Body of pancreas (tissue), 4 donors: ENCODE measurements at regions not wholly inside any gene's neighbourhood (a gene's known extent, or its start where the extent isn't known, plus 50 kb on each side); places are given as distances from the start of the nearest gene placed in this dataset.
"Not testable (repeated sequence)": the region's sequence is repeated elsewhere in the genome, so short reads cannot be mapped to it uniquely, and the experiment has no call there.

Experiments
- ATAC-seq: fragments of 150-250 bp; one replicate; pipeline ENCODE4 v1.9.1; 2016
- DNase-seq, 4 donors: peaks; one replicate each; pipeline ENCODE4 v3.0.0-alpha.2; 2019
- H3K27ac ChIP-seq, 4 donors: fragments of 200-600 bp; sonication (generic); 1 replicate in 3 of 4; 2 replicates in 1 of 4; pipeline versions ENCODE4 v1.5.1 to v1.6.1; 2016 to 2019; ENCODE audit warnings: mild to moderate bottlenecking in 1 of 4, mixed read lengths in 1 of 4, moderate library complexity in 1 of 4
- H3K27me3 ChIP-seq, 2 donors: fragments of 200-600 bp; sonication (generic); one replicate each; pipeline ENCODE4 v1.6.0; 2016; ENCODE audit warnings: mild to moderate bottlenecking in 1 of 2
- H3K36me3 ChIP-seq, 2 donors: fragments of 200-600 bp; sonication (generic); replicated peaks in 1 of 2; 2 replicates each; pipeline ENCODE4 v1.5.1; 2016; ENCODE audit warnings: low read depth in 2 of 2; ENCODE audit not compliant: insufficient read depth in 1 of 2
- H3K4me1 ChIP-seq: fragments of 200-600 bp; sonication (generic); one replicate; pipeline ENCODE4 v1.6.0; 2016
- H3K4me3 ChIP-seq, 2 donors: fragments of 200-600 bp; sonication (generic); 1 replicate in 1 of 2; 2 replicates in 1 of 2; pipeline ENCODE4 v1.5.1; 2016 to 2019
- H3K9me3 ChIP-seq, 3 donors: fragments of 200-600 bp; sonication (generic); 1 replicate in 2 of 3; 2 replicates in 1 of 3; pipeline ENCODE4 v1.5.1; 2016
- POLR2A ChIP-seq, 3 donors: fragments of 450-650 bp; IDR thresholded peaks; one replicate each; pipeline ENCODE4 v1.6.1; 2016; ENCODE audit warnings: antibody characterized with exemption in 3 of 3, mild to moderate bottlenecking in 2 of 3
- WGBS, 2 donors: methylation state at CpG; one replicate each; pipeline ENCODE4 v1.1.5; 2017; 5-methylcytosine and 5-hydroxymethylcytosine counted together
- intact Hi-C: fragments of 100-400 bp; cut with DNase I; formaldehyde crosslinking; loops from one replicate; pipeline ENCODE4 v1.15.1; 2023
- TF ChIP-seq, protein P1 (sequence below), 7 experiments: fragments of 450-650 bp in 4 of 7; fragments of 200-600 bp in 3 of 7; sonication (generic) in 3 of 7; IDR thresholded peaks; one replicate each; pipeline ENCODE4 v1.5.1; 2016 to 2019; ENCODE audit warnings: antibody characterized with exemption in 7 of 7

DNA sequence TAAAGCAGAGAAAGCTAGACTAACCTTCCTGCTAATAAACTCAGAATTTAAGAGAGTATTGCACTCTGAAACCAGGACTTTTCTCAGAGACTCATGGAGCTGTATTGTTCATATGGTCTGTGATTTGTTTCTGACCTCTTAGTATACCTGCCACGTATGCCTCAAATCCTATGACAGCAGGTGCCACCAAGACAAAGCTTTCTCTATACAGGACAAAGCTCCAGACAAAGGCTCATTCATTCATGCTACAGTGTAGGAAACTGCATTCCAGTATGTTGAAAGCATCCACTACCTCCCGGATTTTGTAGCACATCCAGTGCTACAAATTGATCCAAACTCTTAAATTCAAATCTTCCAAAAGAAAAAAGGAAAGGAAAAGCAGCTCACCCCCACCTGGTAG is 178.3 kb downstream of the CHIC2 start:
- Histone ChIP-seq H3K4me1 (peaks cover 5% of the 10 kb centered on the region), H3K27ac (peak overlapping the region in 3 of 4 donors; percentile 21 to 73 (median 67)), H3K4me3 (no peak overlapping the region), H3K9me3 (no peaks in the 10 kb centered on the region), H3K36me3 (no peaks in the 10 kb centered on the region), H3K27me3 (no peaks in the 10 kb centered on the region)
- 33 to 39% methylated on average over 2 of the region's 2 CpGs for WGBS, 2 donors
- DNase-seq (peak in 1 of 4 donors; percentile 7), ATAC-seq (peak; percentile 94)
- TF ChIP-seq POLR2A (IDR thresholded peaks at IDR 0.05) = no peak
- TF ChIP-seq, protein P1, sequence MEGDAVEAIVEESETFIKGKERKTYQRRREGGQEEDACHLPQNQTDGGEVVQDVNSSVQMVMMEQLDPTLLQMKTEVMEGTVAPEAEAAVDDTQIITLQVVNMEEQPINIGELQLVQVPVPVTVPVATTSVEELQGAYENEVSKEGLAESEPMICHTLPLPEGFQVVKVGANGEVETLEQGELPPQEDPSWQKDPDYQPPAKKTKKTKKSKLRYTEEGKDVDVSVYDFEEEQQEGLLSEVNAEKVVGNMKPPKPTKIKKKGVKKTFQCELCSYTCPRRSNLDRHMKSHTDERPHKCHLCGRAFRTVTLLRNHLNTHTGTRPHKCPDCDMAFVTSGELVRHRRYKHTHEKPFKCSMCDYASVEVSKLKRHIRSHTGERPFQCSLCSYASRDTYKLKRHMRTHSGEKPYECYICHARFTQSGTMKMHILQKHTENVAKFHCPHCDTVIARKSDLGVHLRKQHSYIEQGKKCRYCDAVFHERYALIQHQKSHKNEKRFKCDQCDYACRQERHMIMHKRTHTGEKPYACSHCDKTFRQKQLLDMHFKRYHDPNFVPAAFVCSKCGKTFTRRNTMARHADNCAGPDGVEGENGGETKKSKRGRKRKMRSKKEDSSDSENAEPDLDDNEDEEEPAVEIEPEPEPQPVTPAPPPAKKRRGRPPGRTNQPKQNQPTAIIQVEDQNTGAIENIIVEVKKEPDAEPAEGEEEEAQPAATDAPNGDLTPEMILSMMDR (IDR thresholded peaks at IDR 0.05) = no peak
- intact Hi-C loops = no loop called here

DNA sequence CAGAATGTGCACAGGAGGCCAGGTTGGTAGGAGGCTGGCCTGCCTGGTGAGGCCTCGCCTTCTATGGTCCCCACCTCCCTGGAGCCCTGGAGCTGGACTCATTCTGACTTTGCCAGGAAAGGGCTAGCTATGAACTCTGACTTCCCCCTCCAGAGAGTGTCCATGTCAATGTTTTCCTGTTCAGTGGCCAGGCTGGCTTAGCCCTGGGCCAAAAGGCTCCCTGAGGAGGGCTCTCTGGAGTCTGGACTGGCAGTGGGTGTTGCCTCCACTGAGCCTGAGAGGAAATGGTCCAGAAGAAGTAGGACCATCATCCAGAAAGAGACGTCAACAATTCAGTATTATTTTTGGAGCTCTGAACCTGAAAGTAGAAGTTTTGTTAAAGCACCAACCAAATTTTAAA is 178.7 kb downstream of the CHIC2 start:
- no peak overlapping the region for H3K4me3 ChIP-seq
- ATAC-seq = peak; percentile 43
- H3K9me3 ChIP-seq = no peaks in the 10 kb centered on the region
- no peaks in the 10 kb centered on the region for H3K36me3 ChIP-seq
- WGBS, 2 donors = 50 to 71% methylated on average over 2 of the region's 2 CpGs
- TF ChIP-seq POLR2A (IDR thresholded peaks at IDR 0.05) = no peak
- TF ChIP-seq, protein P1 (IDR thresholded peaks at IDR 0.05) = no peak
- no peak for DNase-seq
- intact Hi-C loops = no loop called here
- peaks cover 5% of the 10 kb centered on the region for H3K4me1 ChIP-seq
- H3K27ac ChIP-seq = peak overlapping the region; percentile 11 to 73 (median 48)
- no peaks in the 10 kb centered on the region for H3K27me3 ChIP-seq

GRCh38 chr4:53877096-53877495 is 187.3 kb downstream of the CHIC2 start:
- H3K36me3 ChIP-seq, ATAC-seq, H3K27me3 ChIP-seq, intact Hi-C loops, H3K4me1 ChIP-seq, DNase-seq, H3K27ac ChIP-seq, H3K9me3 ChIP-seq, H3K4me3 ChIP-seq: not testable (repeated sequence)
- 71 to 77% methylated on average over 13 to 14 of the region's 18 CpGs for WGBS, 2 donors

- TF ChIP-seq POLR2A (IDR thresholded peaks at IDR 0.05) = no peak
- TF ChIP-seq, protein P1 (IDR thresholded peaks at IDR 0.05) = no peak
- no peaks in the 10 kb centered on the region for H3K27me3 ChIP-seq
- ATAC-seq (no peak), DNase-seq (no peak)
- H3K9me3 ChIP-seq = no peaks in the 10 kb centered on the region
- WGBS, 2 donors = 88 to 90% methylated on average over 8 of the region's 8 CpGs
- intact Hi-C loops = no loop called here
- no peaks in the 10 kb centered on the region for H3K36me3 ChIP-seq
- no peaks in the 10 kb centered on the region for H3K4me1 ChIP-seq
- no peak overlapping the region for H3K4me3 ChIP-seq
- no peak overlapping the region for H3K27ac ChIP-seq
Measured at GRCh38 chr4:53866055-53866454, 198.3 kb downstream of the CHIC2 start.

DNA sequence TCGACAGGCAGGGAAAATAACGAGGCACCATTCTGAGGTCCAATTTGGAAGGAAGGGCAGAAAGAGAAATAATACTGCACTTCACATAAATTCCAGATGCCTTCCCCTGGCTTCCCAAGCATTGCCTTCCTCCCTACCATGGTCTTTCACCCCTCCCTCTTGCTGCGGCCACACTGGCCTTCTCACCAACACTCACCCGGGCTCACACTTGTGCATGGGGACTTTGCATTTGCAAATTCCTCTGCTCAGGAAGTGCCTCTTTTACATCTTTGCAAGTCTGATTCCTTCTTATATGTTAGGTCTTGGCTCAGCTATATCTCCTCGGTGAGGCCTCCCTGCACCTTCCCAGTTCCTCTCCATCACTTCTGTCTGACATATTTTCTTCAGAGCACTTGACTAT is 199.4 kb downstream of the CHIC2 start:
- H3K36me3 ChIP-seq = no peaks in the 10 kb centered on the region
- no peaks in the 10 kb centered on the region for H3K9me3 ChIP-seq
- DNase-seq = no peak
- intact Hi-C loops = no loop called here
- no peak overlapping the region for H3K4me3 ChIP-seq
- no peak overlapping the region for H3K27ac ChIP-seq
- H3K4me1 ChIP-seq = no peaks in the 10 kb centered on the region
- no peak for TF ChIP-seq POLR2A (IDR thresholded peaks at IDR 0.05)
- TF ChIP-seq, protein P1 (IDR thresholded peaks at IDR 0.05) = no peak
- H3K27me3 ChIP-seq = no peaks in the 10 kb centered on the region
- ATAC-seq = no peak
- WGBS, 2 donors = 74 to 78% methylated on average over 5 of the region's 5 CpGs
